Renal cortical epithelial cell (primary cell): ENCODE measurements at regions not wholly inside any gene's neighbourhood (a gene's known extent, or its start where the extent isn't known, plus 50 kb on each side); places are given as distances from the start of the nearest gene placed in this dataset.

Experiments
- DNase-seq: peaks from one replicate; pipeline ENCODE4 v3.0.0-alpha.2; 2011; ENCODE audit warnings: low read depth

DNA sequence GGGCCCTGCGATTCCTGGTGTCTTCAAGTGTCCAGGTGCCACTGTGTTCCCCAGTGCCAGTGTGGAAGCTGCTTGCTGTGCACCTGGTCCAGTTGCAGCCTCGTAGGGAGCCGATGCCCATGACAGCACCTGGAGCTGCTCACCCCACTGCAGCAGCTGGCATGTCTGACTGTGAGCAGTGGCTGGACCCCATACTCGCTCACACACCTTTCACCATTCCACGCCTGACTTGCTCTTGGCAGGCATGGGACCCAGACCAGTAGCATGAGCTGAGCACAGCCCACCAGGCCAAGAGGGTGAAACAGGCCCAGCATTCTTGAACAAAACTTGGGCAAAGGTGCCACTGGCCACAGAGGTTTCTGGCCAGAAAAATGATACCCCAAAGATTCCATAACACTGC, 124.5 kb upstream of the THY1 start:
- DNase-seq: no peak

DNA sequence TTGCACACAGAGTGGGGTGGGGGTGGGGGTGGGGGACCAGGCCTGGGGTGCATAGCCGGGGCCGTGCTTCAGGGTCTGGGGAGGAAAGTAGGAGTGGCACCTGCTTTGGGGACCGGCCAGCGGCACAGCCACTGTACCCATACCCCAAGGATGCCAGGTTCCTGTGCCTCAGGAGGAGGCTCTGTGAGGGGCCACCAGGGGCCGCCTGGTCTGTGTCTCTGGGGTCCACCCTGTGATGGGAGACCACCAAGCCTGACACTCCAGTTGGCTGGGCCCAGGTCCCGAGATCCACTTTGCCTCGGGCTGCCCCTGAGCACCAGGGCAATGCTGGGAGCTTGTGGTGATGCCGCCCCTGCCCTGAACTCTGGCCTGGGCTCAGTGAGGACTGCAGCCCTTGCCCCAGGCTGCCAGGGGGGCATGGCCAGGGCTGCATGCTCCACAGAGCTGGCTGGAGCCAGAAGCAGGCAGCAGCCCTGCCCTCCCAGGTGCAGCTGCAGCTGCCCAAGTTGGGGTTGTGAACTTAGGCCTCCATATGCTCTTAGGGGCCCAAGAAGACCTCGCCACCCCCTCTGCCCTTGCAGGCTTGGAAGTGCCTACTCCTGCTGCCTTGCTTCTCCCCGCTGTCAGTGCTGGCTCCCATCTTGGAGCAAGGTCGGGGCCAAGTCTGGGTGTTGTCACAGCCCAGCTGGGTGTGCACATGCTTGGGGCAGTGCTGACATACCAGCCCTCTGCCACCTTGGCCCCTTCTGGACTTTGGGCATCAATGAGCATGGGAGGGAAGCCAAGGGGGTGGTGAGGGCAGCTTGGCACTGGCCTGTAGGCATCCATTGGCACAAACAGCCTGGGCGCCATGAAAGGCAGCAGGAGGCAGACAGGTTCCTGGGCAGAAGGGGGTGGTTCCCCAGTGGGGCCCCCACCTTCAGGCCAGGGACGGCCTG, 123.3 kb upstream of the THY1 start:
- DNase-seq: no peak

DNA sequence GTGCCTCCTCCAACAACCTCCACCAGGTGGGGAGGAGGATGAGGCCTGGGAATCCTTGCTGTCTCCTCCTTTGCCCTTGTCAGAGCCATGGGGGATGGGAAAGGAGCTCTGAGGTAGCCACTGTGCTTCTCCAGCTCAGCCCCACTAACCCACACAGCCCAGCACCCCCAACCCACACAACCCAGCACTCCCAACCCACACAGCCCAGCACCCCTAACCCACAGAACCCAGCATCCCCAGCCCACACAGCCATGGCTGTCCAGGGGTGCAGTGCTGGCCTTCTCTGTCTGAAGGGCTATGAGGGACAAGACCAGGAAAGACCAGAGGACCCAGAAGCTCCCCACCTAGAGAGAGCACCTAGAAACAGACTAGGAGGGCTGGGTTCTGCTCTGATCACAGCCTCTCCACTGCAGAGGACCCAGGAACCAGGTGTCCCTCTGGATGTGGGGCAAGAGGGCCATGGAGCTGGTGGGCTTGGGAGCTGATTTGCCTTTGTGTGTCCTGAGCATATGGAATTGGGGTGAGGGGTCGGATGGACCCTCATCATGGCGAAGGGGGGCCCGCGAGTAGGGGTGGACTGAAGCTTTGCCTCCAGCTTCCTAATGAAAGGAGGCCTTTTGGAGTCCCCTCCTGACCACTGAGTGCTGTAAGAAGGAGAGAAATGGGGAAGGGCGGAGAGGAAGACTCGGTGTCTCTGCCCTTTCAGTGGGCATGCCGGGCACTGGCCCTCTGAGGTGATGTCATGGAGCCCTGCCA, 117.6 kb upstream of the THY1 start:
- no peak for DNase-seq

DNA sequence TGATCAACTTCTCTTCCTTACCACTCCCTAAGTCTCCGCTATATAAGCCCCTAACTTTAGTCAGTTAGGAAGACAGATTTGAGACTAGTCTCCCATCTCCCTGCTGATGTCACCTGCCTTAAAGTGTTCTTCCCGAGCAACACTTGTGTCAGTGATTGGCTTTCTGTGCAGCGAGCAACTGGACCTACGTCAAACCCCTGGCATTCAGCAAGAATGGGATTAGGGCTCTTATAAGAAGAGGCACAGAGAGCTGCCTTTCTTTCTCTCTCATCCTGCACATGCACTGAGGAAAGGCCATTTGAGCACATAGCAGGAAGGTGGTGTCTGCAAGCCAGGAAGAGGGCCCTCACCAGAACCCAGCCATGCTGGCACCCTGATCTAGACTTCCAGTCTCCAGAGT, 116.6 kb upstream of the THY1 start:
- DNase-seq: no peak

DNA sequence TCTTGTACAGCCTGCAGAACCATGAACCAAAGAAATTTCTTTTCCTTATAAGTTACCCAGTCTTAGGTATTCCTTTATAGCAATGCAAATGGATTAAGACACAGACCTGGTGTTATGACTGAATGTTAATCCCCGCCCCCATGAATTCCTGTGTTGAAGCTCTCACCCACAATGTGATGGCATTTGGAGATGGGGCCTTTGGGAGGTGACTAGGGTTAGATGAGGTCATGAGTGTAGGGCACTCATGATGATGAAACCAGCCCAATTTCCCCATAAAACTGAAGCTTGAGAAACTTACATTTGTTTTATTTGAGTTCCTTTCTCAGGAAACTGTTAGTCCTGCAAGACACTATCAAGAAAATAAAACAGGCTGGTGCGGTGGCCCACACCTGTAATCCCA, 115.8 kb upstream of the THY1 start:
- DNase-seq: peak; percentile 33

DNA sequence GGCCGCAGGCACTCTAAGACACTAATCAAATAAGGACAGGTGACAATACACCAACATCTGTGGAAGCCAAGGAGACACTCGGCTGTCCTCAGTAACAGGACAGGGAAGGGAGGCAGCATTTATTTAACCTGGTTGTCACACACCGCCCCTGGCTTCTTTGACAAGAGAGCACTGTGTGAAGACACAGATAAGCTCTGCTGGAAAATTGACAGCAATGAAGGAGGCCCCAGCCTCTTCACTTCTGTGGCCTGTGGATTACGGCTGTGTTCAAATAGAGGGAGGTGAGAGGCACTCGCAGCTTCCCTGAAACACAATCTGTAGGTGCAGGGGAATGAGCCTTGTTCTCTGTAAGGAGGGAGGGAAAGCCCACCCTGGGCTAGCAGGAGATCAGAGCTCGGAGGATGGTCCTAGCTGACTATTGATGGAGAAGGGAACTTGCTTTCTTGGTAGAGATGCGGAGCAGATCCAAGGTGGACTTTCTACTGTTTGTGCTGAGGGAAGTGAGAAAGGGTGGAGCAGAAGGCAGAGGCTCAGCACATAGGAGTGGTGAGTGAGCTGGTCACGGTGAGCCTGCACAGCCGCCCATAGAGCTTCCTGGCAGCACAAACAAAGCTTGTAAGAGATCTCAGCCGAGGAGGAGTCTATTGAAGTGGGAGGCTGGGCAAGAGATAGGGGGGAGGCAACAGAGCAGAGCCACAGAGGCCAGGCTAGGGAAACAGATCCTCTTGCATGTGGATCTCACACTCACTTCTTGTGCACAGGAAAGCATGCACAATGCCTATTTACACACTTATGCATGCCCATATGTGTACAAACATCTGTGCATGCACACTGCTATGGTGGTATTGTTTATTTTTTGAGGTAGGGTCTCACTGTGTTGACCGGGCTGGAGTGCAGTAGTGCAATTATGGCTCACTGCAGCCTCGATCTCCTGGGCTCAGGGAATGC, 114.6 kb upstream of the THY1 start:
- DNase-seq: no peak

DNA sequence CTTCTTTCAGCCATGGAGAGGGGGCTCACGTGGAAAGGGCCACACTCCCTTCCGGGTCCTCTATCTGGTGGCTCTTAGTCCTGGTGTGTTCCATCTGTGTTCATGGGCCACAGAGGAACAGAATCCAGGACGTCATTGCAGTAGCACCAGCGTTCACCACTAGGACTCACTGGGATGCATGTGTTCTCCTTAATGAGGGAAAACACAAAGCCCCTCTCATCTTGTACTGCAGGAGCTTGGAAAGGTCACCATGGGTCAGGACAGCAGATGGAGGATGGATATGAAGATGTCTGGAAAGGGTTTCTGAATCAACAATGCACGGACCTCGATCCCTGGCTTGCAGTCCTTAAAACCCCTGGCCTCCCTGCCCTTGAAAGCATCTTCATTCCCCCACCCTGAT, 113.8 kb upstream of the THY1 start:
- no peak for DNase-seq

DNA sequence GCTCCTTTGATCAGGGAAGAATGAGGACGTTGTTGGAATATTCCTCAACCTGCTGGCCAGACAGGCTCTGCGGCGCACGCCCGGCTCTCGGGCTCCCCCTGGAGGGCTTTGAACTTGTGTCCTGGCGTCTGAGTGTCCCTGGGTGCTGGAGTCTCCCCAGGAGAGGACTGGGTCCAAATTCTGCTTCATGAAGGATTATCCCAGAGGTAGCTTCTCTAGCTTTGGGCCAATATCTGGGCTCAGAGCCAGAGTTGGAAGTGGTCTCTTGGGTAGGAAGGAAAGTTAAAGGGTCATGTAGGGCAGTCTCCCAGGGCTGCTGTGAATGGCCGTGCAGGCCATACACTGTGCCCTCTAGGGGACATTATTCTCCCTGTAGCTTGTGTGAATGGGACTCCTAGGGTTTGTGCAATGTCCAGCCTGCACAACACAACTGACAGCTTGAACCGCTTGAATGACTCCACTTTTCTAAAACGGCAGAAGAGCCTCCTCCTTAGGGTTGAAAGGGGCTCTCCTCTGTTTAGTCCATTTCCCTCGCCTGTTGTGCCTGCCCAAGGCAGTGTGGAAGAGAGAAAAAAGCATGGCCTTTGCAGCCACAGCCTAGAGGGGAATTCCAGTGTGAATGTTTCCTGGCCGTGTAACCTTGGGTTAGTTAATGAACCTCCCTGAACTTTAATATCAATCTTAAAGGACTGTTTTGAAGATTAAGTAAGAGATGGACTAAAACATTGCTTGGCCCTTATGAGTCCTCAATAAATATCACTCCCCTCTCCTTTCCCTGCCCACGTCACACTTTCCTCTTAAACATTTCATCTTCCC, 111.2 kb upstream of the THY1 start:
- DNase-seq: peak; percentile 38

DNA sequence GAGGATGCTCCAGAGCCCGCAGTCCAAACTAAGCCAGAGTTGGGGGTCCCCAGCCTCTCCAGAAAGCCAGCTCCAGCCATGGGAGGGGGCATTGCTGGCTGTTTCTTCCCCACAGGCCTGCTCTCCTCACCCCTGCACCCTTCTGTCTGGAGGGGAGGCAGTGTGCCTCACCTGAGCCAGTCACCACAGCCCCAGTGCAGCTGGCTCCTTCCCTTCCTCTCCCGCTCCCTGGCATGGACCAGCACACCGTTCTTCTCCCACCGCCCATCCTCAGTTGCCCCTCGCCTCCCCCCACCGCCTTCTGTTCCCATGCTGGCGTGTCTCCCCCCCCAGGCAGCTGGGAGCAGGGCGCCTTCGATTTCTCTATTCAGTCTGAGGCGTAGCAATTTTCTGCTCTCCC, 110.5 kb upstream of the THY1 start:
- DNase-seq: no peak

DNA sequence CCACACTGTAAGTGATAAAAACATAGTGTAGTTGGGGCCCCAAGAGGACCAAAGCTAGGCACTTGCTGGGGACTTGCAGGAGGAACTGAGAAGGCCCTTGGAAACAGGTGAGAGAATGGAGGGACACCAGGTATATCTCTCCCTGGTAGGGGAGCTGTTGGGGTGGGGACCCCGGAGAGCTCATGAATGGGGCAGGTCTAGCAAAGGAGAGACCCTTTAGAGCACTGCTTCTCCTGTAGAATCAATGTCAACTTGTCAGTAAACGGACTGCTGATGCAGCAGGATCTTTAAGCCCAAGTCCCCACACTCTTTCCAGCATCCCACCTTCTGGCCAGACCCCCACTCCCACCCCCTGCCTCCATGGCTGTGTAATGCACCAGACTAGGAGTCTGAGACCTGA, 109.6 kb upstream of the THY1 start:
- DNase-seq: no peak

DNA sequence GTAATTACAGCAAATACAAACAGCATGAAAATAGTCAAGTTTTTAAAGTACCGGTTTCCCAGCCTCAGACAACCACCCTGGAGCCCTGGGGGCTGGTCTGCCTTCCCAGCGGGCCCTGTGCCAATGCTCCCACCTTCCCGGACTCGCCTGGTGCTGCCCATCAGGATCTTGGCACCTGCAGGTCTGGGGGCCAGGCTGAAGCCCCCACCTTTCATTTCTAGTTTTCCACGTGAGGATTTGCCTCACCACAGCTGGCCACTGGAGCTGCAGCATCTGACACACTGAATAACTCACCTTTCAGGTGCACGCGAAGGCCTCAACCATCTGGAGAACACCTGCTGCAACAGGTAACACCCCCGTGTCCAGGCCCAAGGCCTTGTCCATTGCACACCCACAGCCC, 108.7 kb upstream of the THY1 start:
- no peak for DNase-seq

DNA sequence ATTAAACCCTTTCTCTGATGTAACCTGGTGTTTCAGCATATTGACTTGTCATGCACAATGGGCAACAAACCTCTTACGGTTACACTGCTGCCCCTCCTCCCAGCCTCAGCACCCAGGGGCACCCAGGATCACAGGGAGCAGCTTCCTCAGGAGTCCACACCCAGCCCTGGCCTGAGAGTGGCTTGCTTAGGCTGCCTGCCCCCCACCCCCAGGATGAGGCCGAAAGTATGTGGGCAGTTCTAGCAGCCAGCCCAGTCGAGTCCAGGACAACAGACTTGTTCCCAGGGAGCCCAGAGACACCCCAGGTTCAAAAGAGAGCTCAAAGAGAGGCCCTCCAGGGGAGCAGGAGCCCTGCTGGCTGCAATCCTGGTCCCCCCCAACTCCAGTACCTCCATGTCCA, 108.1 kb upstream of the THY1 start:
- DNase-seq: no peak

DNA sequence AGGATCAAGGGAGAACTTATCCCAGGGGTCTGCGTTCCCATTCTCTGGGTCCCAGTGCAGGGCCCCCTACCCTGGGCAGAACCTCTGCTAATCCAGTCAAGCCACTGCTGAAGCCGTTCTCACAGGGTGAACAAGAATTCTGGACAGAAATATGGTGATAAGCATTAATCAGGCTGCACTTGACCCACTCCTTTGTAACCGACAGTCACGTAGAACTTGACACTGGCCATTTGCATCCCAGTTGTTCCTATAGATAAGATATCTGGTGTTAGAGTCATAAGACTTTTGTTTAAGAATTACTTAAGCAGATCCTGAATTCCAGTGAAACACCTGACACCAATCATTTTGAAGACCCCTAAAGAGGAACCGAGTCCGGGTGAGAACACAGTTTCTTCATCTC, 107.5 kb upstream of the THY1 start:
- no peak for DNase-seq

DNA sequence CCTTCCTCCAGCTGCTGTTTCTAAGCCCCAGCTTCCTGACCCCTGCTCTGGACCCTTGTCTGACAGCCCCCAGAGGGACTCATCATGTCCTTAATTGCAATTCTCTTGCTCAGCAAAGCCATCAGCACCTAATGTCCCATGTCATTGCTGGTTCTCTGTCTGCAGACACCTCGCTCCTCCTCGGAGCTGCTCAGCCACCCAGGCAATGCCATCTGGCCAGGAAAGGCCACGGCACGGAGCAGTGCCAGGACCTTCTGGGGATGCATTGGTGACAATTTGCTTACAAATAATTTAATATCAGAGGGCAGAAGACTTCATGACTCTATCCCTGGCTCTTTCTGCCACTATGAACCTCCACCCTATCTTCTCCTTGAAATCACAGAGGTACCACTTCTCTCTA, 107.0 kb upstream of the THY1 start:
- no peak for DNase-seq

DNA sequence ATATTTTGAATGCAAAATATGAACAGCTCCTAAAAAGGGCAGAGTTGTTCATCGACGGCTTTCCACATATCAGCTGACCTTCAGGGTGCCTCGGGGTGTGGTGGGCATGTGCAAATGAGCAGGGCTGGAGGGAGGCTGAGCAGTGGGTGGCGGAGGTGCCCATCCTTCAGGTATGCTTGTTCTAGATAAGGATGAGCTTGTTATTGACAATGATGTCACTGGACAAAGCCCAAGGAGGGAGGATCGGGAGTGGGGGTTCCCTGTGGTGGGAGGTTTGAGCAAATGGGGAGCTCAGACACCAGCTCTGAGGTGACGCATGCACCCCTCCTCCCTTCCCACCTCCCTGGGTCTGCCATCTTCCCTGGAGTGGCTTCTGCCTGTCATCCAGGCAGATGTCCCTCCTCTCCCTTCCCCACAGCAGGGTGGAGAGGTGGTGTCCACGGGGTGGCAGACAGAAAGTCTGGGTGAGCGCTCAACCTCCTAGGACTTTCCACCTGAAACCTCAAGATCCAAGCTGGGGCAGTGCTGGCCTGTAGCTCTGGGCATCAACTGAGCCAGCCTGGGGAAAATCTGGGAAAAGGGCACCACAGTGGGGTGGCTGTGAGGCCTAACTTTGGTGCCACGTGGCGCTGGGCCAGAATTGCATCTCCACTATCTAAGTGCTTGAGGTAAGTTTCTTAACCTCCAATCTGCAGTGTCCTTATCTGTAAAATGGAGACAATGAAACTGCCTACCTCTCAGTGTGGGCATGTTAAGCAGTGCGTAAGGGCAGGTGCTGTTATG, 106.3 kb upstream of the THY1 start:
- no peak for DNase-seq

DNA sequence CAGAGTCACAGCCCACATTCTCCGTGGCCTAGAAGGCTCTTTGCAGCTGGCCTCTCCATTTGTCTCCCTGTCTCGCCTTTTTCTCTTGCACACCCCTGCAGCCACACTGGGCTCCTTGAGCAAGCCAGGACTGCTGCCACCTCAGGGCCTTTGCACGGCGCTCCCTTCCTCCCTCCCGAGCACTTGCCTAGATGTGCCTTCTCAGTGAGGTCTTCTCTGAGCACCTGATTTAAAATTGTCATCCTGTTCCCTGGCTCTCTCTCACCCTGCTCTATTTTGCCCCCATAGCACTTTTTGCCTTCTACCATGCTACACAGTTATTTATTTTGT, 102.9 kb upstream of the THY1 start:
- DNase-seq: no peak

DNA sequence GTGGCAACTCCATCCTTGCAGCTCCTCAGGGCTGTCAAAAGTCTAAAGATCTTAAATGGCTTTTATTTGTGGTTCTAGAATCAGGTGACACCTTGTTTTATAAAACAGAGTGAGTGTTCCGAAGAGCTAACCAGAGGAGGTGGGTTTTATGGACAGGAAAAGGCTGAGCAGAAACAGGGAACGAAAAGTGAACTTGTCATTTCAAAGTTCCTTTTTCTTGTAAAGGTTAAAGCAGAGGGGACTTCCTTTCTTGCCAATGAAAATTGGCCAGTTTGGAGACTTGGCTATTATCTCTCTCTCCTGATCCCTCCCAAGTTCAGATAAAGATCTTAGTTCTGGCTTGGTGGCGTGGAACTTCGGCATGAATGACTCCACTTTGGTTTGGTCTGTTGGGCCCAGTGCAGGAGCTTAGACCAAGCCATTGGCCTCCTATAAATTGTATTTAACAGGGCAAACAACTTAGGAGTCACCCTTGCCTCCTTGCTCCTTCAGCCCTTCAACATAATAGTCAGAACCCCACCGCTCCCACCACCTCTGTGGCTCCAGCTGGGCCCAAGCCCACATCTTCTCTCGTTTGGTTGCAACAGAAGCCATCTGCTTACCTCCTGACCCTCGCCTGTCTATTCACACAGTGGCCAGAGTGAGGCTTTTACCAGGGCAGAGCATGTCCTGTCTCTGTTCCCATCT, 102.4 kb upstream of the THY1 start:
- DNase-seq: no peak

DNA sequence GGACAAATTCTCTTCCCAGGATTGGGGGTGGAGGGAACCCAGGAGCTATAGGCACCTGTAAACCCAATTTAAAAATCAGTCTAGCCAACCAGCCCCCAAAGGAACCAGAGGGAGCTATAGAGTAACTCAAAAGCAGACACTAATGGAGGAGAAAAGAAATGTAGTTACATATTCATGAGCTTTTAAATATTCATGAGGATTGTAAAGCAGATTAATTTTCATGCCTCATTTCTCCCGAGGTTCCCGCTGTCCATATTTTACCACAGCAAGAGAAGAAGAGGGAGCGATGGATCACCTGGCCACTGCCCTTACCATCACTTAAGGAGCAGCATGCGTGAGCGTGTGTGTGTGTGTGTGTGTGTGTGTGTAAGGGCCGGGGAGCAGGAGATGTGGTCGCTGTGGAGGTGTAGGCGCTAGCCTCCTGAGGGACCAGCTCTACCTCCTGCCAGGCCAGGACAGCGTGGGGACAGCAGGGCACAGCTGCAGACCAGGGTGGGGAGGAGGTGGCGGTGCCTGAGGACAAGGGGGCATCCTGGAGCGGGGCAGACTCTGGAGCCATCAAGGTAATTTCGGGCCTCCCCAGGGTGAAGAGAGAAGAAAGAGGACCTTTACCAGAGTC, 100.7 kb upstream of the THY1 start:
- DNase-seq: no peak

DNA sequence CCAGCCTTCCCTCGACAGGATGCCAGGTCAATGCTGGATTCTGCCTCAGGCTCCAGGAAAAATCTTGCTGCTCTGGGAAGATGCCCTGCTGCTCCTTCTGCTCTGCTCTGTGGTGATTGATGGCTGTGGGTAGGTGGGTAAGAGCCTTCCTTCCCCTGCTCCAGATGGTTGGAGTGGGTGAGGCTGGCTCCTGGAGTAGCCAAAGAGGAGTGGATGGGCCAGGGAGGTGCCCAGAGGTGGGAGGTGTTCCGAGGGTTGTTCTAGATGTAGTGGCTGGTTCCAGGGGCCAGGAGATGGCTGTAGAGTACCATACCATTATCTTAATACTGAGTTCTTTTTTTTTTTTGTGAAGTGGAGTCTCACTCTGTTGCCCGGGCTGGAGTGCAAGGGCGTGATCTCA, 99.6 kb upstream of the THY1 start:
- DNase-seq: no peak

DNA sequence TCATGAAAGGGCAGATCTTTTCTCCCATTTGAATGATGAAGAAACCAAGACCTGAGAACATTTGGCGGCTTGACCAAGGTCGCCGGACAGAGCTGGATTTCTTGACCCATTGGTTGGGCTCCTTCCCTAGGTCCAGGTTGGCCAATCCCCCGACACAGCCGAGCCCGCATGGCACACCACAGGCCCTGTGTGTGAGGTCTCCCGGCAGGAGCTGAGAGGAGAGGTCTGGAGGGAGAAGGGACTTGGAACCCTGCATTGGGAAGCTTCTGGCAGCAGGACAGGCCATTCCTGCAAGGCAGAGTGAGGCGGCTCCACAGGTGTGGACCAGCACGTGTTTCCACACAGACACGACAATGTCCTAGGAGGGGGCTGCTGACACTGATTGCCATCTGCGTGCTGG, 98.6 kb upstream of the THY1 start:
- no peak for DNase-seq
